ENCODE measurements at regions not wholly inside any gene's neighbourhood (a gene's known extent, or its start where the extent isn't known, plus 50 kb on each side); places are given as distances from the start of the nearest gene placed in this dataset.
"Not testable (repeated sequence)": the region's sequence is repeated elsewhere in the genome, so short reads cannot be mapped to it uniquely, and the experiment has no call there.

DNA sequence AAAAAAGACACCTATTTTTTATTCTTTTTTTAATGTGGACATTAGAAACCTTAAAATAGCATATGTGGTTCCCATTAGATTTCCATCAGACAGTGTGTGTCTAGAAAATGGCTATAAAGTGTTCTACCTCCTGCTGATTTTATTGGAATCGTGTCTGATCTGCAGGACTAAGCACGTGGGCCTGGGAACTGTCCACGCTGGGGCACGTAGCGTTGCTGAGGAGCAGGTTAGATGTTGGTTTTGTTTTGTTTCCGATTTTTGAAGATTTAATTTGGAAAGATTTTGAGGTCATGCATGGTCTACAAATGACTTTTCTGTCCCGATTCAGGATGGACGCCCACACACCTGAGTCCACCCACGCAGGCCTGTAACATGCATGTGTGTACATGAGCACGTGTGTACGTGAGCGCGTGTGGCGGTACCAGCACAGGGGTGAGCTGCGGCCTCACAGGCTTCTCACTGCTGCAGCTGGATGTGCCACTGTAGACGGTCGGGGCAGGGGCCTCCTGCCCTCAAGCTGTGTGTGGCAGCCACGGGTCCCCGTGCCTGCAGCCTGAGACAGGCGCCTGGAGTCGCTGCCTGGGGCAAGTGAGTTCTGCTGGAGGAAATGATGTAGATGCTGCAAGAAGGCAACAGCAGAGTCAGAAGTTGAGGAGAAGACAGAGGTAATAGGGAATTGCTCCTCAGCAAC is 99.7 kb upstream of the CTDP1 start:
- no peak for DNase-seq (ENCODE audit: low read depth in 2 of 2)

DNA sequence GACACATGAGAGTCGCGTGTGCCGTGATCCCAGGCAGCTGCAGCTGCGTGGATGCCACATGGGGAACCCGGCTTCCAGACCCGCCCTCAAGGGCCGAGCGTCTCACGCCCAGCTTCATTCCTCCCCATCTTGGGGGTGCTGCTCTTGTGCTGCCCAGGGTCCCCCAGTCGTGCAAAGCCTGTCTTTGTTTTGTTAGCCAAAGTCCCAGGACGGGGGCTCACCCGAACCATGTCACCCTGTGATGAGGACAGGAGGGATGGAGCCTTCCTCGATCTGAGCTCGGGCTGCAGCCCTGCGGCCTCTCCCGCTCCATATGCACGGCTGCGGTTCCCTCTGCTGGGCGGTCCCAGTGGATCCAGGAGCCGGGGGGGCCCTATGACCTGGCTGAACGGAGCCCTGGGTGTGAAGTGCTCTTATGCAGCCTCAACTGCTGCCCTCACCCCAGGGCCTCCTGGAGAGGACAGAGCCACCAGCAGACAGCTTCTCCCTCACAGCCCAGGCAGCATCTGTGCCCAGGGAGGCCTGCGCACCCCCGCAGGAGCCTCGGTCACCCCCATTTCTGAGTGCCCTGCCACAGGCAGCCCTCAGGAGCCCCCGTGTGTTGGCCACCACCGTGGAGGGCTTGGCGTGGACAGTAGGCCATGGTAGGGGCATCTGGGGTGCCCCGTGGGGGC is 99.0 kb upstream of the CTDP1 start:
- DNase-seq (ENCODE audit: low read depth in 2 of 2) = no peak

DNA sequence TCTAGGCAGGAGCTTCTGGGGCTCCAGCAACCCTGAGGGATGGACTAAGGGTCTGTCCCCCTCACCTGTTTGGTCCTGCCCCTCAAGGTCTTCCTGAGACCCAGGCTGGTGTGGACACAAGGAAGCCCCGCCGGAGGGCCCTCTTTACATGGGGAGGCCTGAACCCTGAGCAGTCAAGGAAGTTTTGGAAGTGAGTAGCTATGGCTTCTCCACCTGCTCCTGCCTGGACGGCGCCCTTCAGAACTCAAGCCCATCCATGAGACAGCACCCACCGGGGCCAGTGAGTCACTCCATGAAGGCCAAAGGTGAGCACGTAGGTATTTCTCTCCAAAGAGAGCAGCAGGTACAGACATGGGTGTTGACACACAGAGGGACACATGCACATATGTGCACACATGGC is 98.2 kb upstream of the CTDP1 start:
- no peak for DNase-seq (ENCODE audit: low read depth in 2 of 2)

DNA sequence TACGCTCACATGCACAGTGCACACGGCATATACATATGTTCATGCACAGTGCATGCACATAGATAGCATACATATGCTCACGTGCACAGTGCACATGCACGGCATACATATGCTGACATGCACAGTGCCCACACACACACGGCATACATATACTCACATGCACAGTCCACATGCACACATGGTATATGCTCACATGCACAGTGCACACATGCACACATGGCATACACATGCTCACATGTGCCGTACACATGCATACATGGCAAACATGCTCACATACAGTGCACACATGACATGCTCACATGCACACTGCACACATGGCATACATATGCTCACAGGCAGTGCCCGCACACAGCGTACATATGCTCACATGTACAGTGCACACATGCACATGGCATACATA is 97.7 kb upstream of the CTDP1 start:
- DNase-seq (ENCODE audit: low read depth in 2 of 2) = no peak

DNA sequence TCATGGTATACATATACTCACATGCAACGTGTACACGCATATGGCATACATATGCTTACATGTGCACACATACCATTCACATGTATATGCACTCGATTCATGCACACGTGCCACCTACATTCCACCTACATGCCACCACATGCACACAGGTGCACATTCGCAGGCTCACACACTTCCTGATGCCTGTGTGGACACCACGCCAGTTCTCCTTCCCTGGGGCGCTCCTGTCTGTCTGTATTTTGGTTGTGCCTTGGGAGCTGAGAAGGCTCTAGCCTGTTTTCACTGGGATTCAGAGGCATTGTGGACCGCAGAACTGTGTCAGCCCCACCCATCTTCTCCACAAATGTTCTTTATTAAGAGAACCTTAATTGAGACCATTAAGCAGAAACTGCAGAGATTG is 96.6 kb upstream of the CTDP1 start:
- DNase-seq (ENCODE audit: low read depth in 2 of 2) = no peak

DNA sequence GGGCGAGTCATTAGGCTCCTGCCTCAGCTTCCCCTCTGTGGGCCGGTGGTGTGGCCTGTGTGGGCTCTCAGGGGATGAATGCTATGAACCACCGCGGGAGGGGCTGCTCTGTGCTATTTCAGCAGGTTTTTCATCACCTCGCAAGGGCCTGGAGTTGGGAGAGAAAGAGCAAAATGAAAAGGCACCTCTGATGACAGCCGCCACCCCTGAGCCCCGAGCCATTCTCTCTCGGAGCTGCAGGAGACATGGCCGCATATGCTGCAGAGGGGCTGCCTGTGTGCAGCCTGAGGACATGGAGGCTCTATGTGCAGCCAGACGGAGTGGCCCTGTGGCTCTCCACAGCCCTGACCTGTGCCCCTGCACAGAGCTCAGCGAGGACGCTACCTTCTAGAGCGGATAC is 96.2 kb upstream of the CTDP1 start:
- DNase-seq (ENCODE audit: low read depth in 2 of 2) = no peak

DNA sequence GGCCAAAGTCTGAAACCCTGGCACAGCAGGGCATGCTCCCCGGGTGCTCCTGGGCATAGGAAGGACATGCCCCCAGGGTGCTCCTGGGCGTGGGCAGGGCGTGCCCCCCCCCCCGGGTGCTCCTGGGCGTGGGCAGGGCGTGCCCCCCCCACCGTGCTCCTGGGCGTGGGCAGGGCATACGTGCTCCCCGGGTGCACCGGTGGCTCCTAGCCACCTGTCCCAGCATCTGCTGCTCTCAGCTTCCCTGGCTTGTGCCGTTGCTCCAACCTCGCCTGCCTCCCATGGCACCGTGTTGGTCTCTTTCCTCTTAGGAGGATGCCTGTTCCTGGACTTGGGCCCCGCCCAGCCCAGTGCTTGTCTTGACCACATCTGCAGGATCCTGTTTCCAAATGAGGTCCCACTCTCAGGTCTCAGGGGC is 95.6 kb upstream of the CTDP1 start:
- no peak for DNase-seq (ENCODE audit: low read depth in 2 of 2)

DNA sequence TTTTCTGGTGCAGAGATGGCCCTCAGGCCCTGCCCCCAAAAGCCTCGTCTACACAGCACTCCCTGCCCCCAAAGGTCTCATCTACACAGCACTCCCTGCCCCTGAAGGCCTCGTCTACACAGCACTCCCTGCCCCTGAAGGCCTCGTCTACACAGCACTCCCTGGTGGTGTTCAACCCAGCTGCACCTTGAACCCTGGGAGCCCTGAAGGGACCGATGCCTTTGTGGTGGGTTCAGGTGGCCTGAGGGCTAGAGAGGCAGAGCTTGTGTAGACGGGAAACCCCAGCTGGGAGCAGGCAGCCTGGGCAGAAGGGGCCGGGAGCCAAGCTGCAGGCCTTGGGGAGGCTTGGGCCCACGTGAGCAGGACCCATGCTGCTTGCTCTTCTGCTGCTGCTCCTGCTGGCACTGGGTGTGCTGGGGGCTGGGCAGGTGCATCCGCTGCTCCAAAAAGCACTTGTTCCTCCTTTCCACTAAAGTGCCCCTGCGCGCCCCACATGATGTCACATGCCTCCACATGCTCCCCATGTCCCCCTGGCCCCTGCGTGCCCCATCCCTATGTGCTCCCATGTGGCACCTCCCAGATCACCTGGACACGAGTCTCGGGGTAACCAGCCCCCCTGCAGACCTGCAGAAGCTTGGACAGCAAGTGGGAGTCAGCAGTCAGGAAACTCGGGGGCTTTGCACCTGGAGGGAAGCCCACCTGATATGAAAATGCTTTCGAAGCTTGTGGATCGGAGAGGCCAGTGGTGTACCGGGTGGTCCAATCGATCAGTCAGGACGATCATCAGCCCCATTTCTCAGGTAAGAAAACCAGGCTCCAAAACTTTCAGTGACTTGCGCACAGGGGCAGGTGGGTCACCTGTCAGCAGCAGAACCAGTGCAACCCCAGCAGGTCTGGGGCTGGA is 94.9 kb upstream of the CTDP1 start:
- DNase-seq (ENCODE audit: low read depth in 2 of 2) = no peak

DNA sequence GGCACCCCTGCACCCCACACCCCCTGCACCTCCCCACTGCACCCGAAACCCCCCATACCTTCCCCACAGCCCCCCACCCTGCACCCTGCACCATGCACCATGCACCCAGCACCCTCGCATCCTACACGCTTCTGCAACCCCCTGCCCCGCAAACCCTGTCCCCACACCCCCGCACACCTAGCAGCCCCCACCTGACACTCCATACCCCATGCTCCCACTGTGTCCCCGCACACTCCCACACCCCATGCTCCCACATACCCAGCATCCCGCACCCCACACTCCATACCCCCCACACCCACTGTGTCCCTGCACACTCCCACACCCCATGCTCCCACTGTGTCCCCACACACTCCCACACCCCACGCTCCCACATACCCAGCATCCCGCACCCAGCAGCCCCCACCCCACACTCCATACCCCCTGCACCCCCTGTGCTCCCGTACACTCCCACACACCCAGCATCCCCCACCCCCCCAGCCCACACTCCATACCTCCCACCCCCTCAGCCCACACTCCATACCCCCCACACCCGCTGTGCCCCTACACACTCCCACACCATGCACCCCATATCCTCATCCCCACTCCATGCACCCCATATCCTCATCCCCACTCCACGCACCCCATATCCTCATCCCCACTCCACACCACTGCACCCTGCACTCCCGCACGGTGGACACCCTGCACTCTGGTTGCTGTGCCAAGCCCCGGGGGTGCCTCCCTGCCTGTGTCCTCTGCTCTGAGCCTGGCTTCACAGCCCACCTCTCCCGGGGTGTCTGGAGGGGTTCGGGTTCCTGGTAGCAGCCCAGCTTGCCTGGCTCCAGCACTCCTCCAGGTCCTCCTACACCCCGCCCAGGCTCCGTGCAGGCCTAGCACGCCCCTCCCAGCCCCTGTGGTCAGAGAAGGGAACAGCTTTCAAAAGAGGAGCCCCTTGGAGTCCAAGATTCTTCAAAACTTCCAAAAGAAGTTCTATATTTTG is 93.9 kb upstream of the CTDP1 start:
- no peak for DNase-seq (ENCODE audit: low read depth in 2 of 2)

DNA sequence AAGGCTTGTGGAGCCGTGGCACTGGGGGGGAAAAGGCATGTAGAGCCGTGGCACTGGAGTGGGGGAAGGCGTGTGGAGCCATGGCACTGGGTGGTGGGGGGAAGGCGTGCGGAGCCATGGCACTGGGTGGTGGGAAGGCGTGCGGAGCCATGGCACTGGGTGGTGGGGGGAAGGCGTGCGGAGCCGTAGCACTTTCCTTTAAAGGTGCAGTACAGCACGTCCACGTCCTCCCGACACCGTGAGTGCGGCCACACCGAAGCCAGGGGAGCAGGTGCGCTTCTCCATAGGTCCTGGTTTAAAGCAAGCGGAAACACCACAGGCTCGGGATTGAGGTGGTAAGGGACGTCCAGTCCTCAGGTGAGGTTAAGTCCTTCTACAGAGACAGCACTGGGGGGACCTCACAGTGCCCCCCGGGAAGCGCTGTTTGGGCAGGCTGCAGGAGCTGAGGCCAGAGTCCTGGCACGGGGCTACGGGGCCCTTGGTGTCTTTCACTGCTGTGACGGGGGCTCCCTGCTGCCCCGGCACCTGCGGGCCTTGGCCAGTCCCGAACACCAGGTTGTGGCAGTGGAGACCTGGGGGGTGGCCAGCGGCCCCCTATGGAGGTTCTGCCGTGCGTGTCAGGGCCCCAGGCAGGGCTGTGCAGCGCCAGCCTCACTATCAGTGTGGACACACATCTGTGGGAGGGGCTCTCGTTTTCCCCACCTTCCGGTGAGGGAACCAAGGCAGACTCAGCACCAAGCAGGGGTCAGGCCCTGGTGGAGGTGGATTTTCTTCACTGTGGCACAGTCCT is 93.0 kb upstream of the CTDP1 start:
- DNase-seq (ENCODE audit: low read depth in 2 of 2) = no peak

DNA sequence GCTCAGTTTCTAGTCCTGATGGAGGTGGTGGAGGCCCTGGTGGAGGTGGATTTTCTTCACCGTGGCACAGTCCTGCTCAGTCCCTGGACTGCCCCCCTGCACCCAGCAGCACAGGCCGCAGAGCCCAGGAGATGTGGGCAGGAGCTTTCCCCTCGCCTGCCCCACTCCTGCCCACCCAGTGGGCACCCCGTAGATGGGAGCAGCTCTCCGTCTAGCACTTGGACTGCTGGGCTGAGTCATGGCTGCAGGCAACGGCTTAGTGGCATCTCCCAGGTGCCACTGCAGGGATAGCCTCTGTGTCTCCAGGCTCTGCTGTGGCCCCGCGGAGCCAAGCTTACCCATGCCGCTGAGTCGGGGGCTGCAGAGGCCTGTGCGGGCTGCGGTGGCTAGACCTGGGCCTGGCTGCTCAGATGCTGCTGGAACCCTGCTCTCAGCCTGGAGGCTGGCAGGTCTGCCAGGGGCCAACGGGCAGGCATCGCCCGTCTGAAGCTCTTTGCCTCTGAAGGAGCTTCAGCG is 92.3 kb upstream of the CTDP1 start:
- DNase-seq (ENCODE audit: low read depth in 2 of 2) = no peak

DNA sequence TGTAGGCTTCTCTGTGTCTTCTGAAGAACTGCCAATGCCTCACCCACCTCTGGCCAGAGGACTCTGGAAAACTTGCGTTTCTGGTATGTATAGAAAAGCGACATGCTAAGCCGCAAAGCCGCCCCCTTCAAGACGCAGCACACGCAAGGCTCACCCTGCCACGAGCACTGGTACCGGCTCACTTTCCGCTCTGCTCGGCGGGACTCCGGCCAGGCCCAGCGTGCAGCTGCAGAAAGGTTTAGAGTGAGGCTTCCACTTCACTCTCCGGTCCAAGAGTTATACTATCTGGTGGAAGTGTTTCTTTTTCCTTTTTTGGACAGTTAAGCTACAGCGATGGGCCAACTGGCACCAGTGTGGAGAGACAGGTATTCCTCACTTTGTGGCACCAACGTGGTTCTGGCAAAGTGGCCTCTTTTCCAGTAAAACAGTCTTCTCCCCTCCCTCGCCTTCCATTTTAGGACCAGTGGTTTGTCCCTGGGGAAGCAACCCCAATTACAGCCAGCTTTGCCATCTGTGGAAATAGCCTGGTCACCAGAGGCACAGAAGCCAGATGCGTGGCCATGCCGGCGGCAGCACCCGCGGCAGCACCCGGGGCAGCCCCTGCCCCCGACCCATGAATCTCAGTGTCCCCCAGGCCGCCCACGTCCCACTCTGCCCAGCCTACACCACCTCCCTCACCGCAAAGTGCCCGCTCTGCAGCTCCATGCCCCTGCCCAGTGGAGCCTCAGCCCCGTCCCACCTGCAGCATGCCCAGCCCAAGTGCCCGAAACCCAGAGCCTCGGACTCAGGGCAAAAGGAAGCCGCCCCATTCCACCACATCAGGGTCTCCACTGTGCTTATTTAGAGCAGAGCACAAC is 91.6 kb upstream of the CTDP1 start:
- DNase-seq (ENCODE audit: low read depth in 2 of 2) = no peak

DNA sequence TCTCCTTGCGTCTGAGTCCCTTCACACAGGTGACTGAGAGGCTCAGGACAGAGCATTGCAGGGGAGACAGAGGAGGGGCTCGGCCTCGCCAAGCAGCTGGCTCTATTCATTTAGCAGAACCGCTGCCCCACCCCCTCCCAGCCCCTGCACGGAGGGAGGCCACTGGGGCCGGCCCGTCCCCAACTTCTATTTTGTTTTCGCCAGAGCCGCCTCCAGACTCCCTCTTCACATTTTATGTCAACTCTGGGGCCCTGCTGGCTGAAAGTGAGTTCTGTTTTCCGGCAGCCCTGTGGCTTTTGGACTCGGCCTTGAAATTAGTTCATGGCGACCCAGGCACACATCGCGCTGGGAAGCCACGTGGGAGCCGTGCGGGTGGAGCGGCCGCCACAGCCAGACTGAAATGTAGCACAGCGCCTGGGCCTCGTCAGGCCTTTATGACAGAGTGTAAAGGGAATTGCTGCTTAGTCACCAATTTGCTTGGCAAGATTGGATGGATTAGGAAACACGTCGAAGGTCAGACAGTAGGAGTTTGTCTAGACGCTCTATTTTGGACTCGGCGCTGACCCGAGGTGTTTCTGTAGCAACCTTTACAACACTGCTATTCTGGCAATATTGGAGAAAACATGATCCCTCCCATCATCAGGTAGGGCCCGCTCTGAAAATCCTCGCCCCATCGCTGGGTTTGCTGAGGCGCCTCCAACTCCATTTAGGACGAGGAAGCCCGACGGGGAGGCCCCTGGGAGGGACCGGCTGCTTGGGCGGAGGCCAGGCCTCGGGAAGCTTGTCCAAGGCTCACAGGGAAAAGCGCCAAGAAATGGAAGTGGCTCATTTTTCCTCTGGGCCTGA is 90.7 kb upstream of the CTDP1 start:
- DNase-seq (ENCODE audit: low read depth in 2 of 2) = peak; percentile 69 to 80

DNA sequence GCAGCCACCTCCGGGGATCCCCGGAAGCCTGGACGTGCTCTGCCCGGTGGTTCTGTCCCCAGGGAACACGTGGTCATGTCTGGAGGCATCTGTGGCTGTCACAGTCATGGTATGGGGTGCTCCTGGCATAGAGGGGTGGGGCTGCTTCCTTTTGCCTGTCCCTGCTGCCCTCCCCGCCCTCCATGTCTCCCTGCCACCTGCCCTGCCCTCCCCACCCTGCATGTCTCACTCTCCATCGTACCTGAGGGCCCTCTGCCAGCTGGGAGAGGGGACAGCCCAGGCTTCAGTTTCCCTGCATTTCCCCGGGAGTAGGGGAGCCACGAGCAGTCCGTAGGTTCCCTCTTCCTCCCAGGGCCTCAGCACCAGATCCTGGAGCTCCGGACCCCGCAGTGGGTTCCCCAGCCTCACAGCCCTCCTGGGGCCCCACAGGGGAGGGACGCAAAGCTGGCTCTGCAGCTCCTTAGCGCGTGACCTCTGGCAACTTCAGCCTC is 90.0 kb upstream of the CTDP1 start:
- DNase-seq (ENCODE audit: low read depth in 2 of 2) = no peak

DNA sequence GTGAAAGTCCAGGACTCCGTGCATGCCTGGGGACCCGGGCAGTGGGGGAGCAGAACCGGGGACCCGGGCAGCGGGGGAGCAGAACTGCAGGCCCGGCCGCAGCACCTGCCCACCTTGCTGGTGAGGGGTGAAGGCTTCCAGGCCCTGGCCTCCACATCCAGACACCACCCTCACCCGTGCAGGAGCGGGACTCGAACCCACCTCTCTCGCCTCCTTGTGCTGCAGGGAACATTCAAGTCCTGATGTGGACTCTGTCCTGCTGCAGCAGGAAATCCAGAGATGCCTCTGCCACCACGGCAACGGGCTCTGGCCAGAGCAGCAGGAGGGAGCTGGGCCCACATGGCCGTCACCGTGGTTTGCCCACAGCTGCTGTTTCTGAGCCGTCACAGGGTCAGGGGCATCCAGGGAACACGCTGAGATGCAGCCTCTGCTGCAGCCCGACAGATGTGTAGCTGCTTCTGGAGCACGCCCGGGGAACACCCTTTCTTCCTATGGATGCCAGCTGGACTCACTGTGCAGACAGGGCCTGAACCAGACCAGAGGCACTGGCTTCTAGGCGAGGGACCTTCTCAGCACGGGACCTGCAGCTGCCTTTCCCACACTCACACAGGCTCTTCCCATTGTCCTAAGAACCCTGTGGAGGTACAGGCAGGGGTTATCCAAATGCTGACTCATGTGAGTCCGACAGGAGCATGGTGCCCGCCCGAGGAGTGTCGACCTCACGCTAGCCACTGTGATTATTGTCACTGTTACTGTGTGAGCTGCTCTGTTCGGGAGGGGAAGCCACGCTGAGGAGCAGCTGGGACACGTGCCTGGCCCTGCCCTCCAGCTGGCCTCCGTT is 89.2 kb upstream of the CTDP1 start:
- no peak for DNase-seq (ENCODE audit: low read depth in 2 of 2)

DNA sequence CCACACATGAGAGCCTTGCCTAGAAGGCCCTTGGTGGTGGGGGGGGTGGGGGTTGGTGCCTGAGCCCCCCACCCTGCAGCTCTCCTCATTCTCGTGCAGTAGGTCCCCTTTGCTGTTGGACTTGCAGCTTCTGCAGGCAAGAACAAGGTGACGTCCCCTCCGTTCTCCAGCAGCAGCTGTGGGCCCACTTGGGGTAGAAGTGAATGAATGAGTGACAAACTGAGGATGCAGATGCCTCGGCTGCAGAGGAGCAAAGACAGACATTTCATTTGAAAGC is 88.6 kb upstream of the CTDP1 start:
- no peak for DNase-seq (ENCODE audit: low read depth in 2 of 2)

DNA sequence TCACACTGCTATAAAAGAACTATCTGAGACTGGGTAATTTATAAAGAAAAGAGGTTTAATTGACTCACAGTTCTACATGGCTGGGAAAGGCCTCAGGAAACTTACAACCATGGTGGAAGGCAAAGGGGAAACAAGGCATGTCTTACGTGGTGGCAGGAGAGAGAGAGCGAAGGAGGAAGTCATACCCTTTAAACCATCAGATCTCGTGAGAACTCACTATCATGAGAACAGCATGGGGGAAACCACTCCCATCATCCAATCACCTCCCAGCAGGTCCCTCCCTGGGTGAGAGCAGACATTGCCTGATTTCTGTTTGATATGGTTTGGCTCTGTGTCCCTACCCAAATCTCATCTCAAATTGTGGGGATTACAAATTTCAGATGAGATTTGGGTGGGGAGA is 86.9 kb upstream of the CTDP1 start:
- not testable (repeated sequence) for DNase-seq (ENCODE audit: low read depth in 2 of 2)

DNA sequence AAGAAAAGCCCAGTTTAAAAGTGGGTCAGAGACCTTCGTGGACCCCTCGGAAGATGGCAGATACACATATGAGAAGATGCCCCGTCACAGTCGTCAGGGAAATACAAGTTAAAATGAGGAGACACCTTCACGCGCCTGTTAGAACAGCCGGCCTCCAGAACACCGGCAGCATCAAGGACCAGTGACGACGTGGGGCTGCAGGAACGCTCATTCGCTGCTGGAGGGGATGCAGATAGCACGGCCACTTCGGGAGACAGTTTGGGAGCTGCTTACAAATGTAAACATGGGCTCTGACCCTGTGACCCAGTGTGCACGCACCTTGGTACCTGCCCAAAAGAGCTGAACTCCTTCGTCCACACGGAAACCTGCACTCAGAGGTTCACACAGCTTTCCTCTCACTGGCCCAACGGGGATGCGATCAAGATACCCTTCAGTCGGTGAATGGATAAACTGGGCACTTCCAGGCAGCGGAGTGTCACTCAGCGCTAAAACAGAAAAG is 83.7 kb upstream of the CTDP1 start:
- no peak for DNase-seq (ENCODE audit: low read depth in 2 of 2)

Measured in fibroblast of skin of left biceps (primary cell).